ENCODE measurements at regions not wholly inside any gene's neighbourhood (a gene's known extent, or its start where the extent isn't known, plus 50 kb on each side); places are given as distances from the start of the nearest gene placed in this dataset.
"Not testable (repeated sequence)": the region's sequence is repeated elsewhere in the genome, so short reads cannot be mapped to it uniquely, and the experiment has no call there.

GRCh38 chr6:112416866-112417265 lies 69.7 kb downstream of the RFPL4B start:
- no peak for TF ChIP-seq CTCF (IDR thresholded peaks at IDR 0.05)
- no peaks in the 10 kb centered on the region for H3K36me3 ChIP-seq
- H3K9me3 ChIP-seq = no peaks in the 10 kb centered on the region
- H3K4me1 ChIP-seq = no peaks in the 10 kb centered on the region
- no peak for DNase-seq
- no peak overlapping the region for H3K4me3 ChIP-seq
- no peak overlapping the region for H3K9ac ChIP-seq (ENCODE audit: low read depth in 2 of 2, low read length in 2 of 2)
- no peak overlapping the region for H3K27ac ChIP-seq
- H3K27me3 ChIP-seq = no peaks in the 10 kb centered on the region
- intact Hi-C loops (cut with DNase I) = no loop called here

GRCh38 chr6:112427011-112427410 lies 79.9 kb downstream of the RFPL4B start:
- H3K4me1 ChIP-seq; H3K27ac ChIP-seq; H3K27me3 ChIP-seq; H3K36me3 ChIP-seq; H3K9me3 ChIP-seq; intact Hi-C loops (cut with DNase I); DNase-seq; H3K9ac ChIP-seq (ENCODE audit: low read depth in 2 of 2, low read length in 2 of 2); H3K4me3 ChIP-seq: not testable (repeated sequence)

- Histone ChIP-seq H3K4me3 (no peak overlapping the region), H3K36me3 (no peaks in the 10 kb centered on the region), H3K27me3 (no peaks in the 10 kb centered on the region), H3K4me1 (no peaks in the 10 kb centered on the region), H3K9me3 (no peaks in the 10 kb centered on the region), H3K9ac (ENCODE audit: low read depth in 2 of 2, low read length in 2 of 2) (no peak overlapping the region), H3K27ac (no peak overlapping the region)
- DNase-seq = no peak
- TF ChIP-seq CTCF (IDR thresholded peaks at IDR 0.05) = no peak
- intact Hi-C loops (cut with DNase I) = no loop called here
Measured at GRCh38 chr6:112427499-112427898, 80.4 kb downstream of the RFPL4B start.

- H3K4me3 ChIP-seq = no peak overlapping the region
- no peak overlapping the region for H3K27ac ChIP-seq
- intact Hi-C loops (cut with DNase I) = no loop called here
- H3K36me3 ChIP-seq = no peaks in the 10 kb centered on the region
- no peaks in the 10 kb centered on the region for H3K9me3 ChIP-seq
- no peak for TF ChIP-seq CTCF (IDR thresholded peaks at IDR 0.05)
- no peak overlapping the region for H3K9ac ChIP-seq (ENCODE audit: low read depth in 2 of 2, low read length in 2 of 2)
- no peaks in the 10 kb centered on the region for H3K27me3 ChIP-seq
- DNase-seq = no peak
- no peaks in the 10 kb centered on the region for H3K4me1 ChIP-seq
Measured at GRCh38 chr6:112428477-112428876, 81.3 kb downstream of the RFPL4B start.

GRCh38 chr6:112429226-112429625 lies 82.1 kb downstream of the RFPL4B start:
- no peak overlapping the region for H3K27ac ChIP-seq
- no peaks in the 10 kb centered on the region for H3K4me1 ChIP-seq
- TF ChIP-seq CTCF (IDR thresholded peaks at IDR 0.05) = no peak
- no peak overlapping the region for H3K9ac ChIP-seq (ENCODE audit: low read depth in 2 of 2, low read length in 2 of 2)
- H3K27me3 ChIP-seq = no peaks in the 10 kb centered on the region
- no peak for DNase-seq
- no peaks in the 10 kb centered on the region for H3K36me3 ChIP-seq
- H3K4me3 ChIP-seq = no peak overlapping the region
- intact Hi-C loops (cut with DNase I) = no loop called here
- H3K9me3 ChIP-seq = no peaks in the 10 kb centered on the region

GRCh38 chr6:112431803-112432202 lies 84.7 kb downstream of the RFPL4B start:
- no peak overlapping the region for H3K27ac ChIP-seq
- H3K9ac ChIP-seq (ENCODE audit: low read depth in 2 of 2, low read length in 2 of 2) = no peak overlapping the region
- no peaks in the 10 kb centered on the region for H3K36me3 ChIP-seq
- H3K9me3 ChIP-seq = no peaks in the 10 kb centered on the region
- intact Hi-C loops (cut with DNase I) = no loop called here
- H3K4me3 ChIP-seq = no peak overlapping the region
- H3K4me1 ChIP-seq = no peaks in the 10 kb centered on the region
- H3K27me3 ChIP-seq = no peaks in the 10 kb centered on the region
- TF ChIP-seq CTCF (IDR thresholded peaks at IDR 0.05) = no peak
- DNase-seq = no peak
